HL-60 (cell line): ENCODE measurements at regions not wholly inside any gene's neighbourhood (a gene's known extent, or its start where the extent isn't known, plus 50 kb on each side); places are given as distances from the start of the nearest gene placed in this dataset.

Experiments
- POLR2AphosphoS5 ChIP-seq: IDR thresholded peaks from 2 replicates; pipeline ENCODE4 v1.6.1; 2012; ENCODE audit warnings: low read depth
- TF ChIP-seq, protein P1 (sequence below): IDR thresholded peaks from one replicate; pipeline ENCODE4 v1.5.1; 2011; ENCODE audit warnings: low read length, control low read depth, inconsistent platforms; ENCODE audit not compliant: insufficient read depth

DNA sequence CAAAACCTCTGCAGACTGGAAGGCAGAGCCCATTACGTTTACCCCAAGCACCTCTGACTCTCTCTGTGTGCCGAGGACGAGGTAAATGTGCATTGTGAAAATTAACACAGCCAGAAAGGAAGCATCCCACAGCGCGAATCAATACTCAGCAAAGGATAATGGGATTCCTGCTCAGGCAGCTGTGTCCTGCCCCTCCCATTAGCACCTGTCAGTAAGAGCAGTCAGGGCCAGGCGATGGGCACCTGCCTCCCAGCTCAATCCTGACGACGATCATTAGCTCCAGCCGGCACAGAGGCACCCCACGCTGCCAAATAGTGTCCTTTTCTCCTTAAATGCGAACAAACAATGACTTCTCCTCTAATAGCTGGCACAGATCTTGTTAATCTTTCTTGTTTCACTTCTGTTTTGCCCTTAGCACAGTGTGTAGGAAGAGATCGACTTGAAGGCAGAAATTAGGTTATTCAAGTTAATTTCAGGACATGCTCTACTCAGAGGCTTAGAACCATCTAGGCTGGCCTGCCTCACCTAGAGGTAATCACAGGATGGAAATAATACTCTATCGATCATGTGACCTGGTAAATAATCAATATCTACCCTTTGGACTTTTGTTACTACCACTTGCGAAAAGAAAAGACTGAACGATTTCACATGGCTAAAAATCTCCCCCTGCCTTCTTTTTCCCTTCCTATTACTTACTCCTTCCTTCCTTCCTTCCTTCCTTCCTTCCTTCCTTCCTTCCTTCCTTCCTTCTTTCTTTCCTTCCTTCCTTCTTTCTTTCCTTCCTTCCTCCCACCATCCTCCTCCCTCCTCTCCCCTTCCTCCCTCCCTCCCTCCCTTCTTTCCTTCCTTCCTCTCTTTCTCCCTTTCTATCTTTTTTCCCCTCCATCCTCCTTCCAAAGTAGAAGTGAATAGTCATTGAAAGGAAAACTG, 487.9 kb upstream of the ID2 start:
- TF ChIP-seq, protein P1, sequence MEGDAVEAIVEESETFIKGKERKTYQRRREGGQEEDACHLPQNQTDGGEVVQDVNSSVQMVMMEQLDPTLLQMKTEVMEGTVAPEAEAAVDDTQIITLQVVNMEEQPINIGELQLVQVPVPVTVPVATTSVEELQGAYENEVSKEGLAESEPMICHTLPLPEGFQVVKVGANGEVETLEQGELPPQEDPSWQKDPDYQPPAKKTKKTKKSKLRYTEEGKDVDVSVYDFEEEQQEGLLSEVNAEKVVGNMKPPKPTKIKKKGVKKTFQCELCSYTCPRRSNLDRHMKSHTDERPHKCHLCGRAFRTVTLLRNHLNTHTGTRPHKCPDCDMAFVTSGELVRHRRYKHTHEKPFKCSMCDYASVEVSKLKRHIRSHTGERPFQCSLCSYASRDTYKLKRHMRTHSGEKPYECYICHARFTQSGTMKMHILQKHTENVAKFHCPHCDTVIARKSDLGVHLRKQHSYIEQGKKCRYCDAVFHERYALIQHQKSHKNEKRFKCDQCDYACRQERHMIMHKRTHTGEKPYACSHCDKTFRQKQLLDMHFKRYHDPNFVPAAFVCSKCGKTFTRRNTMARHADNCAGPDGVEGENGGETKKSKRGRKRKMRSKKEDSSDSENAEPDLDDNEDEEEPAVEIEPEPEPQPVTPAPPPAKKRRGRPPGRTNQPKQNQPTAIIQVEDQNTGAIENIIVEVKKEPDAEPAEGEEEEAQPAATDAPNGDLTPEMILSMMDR = no peak
- TF ChIP-seq POLR2AphosphoS5 = no peak
